Muscle of leg (tissue), 3 donors: ENCODE measurements at regions not wholly inside any gene's neighbourhood (a gene's known extent, or its start where the extent isn't known, plus 50 kb on each side); places are given as distances from the start of the nearest gene placed in this dataset.

Source experiments
- DNase-seq: peaks from one replicate; pipeline ENCODE4 v3.0.0; 2013
- H3K27ac ChIP-seq: one replicate; pipeline ENCODE4 v1.5.1; 2013; ENCODE audit warnings: mild to moderate bottlenecking, low read length, control low read depth
- H3K27me3 ChIP-seq: one replicate; pipeline ENCODE4 v1.6.1; 2013; ENCODE audit warnings: low read length; ENCODE audit not compliant: control insufficient read depth, insufficient read depth
- H3K36me3 ChIP-seq: one replicate; pipeline ENCODE4 v1.6.1; 2013; ENCODE audit warnings: low read length; ENCODE audit not compliant: control insufficient read depth, insufficient read depth
- H3K4me1 ChIP-seq: one replicate; pipeline ENCODE4 v1.6.1; 2013; ENCODE audit warnings: low read length; ENCODE audit not compliant: control insufficient read depth, insufficient read depth
- H3K4me3 ChIP-seq: one replicate; pipeline ENCODE4 v1.5.1; 2013; ENCODE audit warnings: low read length, control low read depth
- H3K9me3 ChIP-seq: replicated peaks from 2 replicates; pipeline ENCODE4 v1.6.1; 2013; ENCODE audit warnings: low read depth, low read length; ENCODE audit not compliant: control insufficient read depth
- WGBS: methylation state at CpG from one replicate; pipeline ENCODE4 v1.1.5; 2013; ENCODE audit warnings: missing lambda C conversion rate; ENCODE audit not compliant: insufficient coverage; 5-methylcytosine and 5-hydroxymethylcytosine counted together

DNA sequence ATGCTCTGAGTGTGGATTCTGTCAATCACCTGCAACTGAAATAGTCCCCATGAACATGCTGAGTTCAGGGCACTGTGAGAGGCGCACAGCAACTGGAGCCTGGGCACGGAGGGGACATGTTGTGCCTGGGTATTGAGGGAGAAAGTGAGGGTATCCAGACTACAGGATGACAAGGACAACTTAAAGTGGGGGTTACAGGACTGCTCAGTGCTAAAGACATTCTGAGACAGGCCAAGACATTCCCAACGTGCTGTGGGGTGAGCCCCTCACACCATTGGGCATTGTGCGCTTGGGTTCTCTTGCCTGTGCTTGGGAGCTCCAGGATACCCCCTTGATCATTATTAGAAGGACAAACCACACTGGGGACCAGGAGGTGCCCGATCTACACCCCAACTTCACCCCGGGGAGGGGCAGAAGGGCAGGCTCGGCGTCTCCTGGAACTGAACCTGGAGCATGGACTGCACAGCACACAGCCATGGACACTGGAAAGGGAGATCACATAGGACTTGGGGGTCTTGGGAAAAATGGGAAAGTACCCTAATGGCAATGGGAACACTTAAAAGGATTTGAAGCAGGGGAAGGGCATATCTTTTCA is 72.5 kb upstream of the HDAC4 start:
- Histone ChIP-seq H3K27me3 (peaks cover 8% of the 10 kb centered on the region), H3K9me3 (peaks cover 3% of the 10 kb centered on the region), H3K36me3 (no peaks in the 10 kb centered on the region), H3K4me1 (no peaks in the 10 kb centered on the region), H3K27ac (no peak overlapping the region), H3K4me3 (no peak overlapping the region)
- DNase-seq: no peak
- WGBS: 56% methylated on average over 3 of the region's 8 CpGs

- Histone ChIP-seq H3K4me1 (no peaks in the 10 kb centered on the region), H3K27me3 (peaks cover 8% of the 10 kb centered on the region), H3K4me3 (no peak overlapping the region), H3K36me3 (no peaks in the 10 kb centered on the region), H3K27ac (no peak overlapping the region), H3K9me3 (peaks cover 3% of the 10 kb centered on the region)
- WGBS: 28% methylated on average over 4 of the region's 11 CpGs
- no peak for DNase-seq
These were observed 71.5 kb upstream of the HDAC4 start for GRCh38 chr2:239472235-239472775.

DNA sequence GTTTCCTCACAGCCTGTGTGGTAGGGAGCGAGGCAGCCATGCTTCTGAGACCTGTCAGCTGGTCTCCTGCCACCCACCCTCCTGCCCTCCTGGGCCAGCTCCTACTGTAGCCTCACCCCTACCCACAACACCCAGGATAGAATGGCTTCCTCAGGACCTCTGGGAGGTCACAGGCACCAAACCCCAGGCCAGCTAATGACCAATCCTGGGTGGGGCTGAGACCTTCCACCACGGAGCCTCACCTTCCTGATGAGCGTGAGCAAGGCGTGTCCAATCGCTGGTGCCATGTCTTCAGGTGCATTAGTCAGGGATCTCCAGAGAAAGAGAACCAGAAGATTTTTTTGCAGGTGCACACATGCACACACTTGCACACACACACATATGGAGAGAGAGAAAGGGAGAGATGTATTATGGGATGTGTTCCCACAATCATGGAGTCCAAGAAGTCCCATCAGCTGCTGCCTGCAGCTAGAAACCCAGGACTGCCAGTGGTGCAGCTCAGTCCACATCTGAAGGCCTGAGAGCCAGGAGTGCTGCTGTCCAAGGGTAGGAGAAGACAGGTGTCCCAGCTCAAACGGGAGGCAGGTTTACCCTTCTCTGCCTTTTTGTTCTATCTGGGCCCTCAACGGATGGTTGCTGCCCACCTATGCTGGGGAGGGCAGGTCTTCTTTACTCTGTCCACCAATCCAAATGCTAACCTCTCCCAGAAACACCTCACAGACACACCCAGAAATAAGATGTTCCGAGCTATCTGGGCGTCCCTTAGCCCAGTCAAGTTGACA is 70.4 kb upstream of the HDAC4 start:
- DNase-seq: no peak
- H3K4me1 ChIP-seq: peaks cover 1% of the 10 kb centered on the region
- peaks cover 8% of the 10 kb centered on the region for H3K27me3 ChIP-seq
- H3K9me3 ChIP-seq: peaks cover 3% of the 10 kb centered on the region
- no peaks in the 10 kb centered on the region for H3K36me3 ChIP-seq
- H3K4me3 ChIP-seq: no peak overlapping the region
- 90% methylated on average over 5 of the region's 9 CpGs for WGBS
- no peak overlapping the region for H3K27ac ChIP-seq

- no peak for DNase-seq
- peaks cover 8% of the 10 kb centered on the region for H3K27me3 ChIP-seq
- no peaks in the 10 kb centered on the region for H3K36me3 ChIP-seq
- peaks cover 3% of the 10 kb centered on the region for H3K9me3 ChIP-seq
- H3K4me1 ChIP-seq: peaks cover 10% of the 10 kb centered on the region
- no peak overlapping the region for H3K27ac ChIP-seq
- H3K4me3 ChIP-seq: no peak overlapping the region
- 93% methylated on average over 9 of the region's 14 CpGs for WGBS
These were observed 69.5 kb upstream of the HDAC4 start for GRCh38 chr2:239470151-239470900.

DNA sequence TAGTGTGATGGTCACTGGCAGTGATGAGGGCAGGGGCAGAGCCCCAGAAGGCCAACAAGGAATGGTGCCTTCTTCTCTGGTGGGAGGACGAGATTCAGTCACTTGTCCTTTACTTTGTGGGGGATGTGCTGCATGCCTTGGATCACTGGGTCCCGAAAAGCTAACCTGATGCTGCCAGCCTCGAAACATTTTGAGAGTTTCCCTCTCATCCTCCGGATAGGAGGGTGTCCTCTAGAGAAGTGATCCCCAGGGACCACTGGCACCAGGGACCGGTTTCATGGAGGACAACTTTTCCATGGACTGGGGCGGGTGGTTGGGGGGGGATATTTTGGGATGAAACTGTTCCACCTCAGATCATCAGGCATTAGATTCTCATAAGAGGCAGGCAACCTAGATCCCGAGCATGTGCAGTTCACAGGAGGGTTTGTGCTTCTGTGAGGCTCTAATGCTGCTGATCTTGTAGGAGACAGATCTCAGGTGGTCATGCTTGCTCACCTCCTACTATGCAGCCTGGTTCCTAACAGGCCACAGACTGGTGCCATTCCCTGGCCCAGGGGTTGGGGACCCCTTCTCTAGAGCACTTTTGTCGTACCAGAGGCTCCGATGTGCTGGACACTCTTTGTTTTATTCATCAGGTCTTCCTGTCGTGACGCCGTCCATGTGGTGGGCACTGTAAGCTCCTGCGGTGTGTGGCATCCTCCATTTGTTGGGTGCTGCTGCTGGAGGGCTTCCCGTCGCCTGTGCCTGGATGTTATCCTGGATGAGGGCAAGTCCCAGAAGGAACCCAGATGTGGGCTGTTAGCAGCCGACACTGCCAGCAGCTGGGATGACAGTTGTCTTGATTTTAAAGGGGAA is 68.5 kb upstream of the HDAC4 start:
- peaks cover 3% of the 10 kb centered on the region for H3K9me3 ChIP-seq
- 92% methylated on average over 14 of the region's 16 CpGs for WGBS
- no peak overlapping the region for H3K27ac ChIP-seq
- peaks cover 8% of the 10 kb centered on the region for H3K27me3 ChIP-seq
- H3K36me3 ChIP-seq: no peaks in the 10 kb centered on the region
- no peak for DNase-seq
- peaks cover 18% of the 10 kb centered on the region for H3K4me1 ChIP-seq
- H3K4me3 ChIP-seq: no peak overlapping the region

GRCh38 chr2:239468491-239469105 is 67.8 kb upstream of the HDAC4 start:
- 77% methylated on average over 10 of the region's 10 CpGs for WGBS

GRCh38 chr2:239467956-239468490 is 67.2 kb upstream of the HDAC4 start:
- H3K27ac ChIP-seq: no peak overlapping the region
- H3K36me3 ChIP-seq: no peaks in the 10 kb centered on the region
- H3K27me3 ChIP-seq: peaks cover 5% of the 10 kb centered on the region
- peaks cover 31% of the 10 kb centered on the region for H3K4me1 ChIP-seq
- no peak overlapping the region for H3K4me3 ChIP-seq
- WGBS: 85% methylated on average over 12 of the region's 12 CpGs
- H3K9me3 ChIP-seq: peaks cover 3% of the 10 kb centered on the region
- DNase-seq: no peak

More at GRCh38 chr2:239468491-239469105, 67.8 kb upstream of the HDAC4 start:
- no peak overlapping the region for H3K4me3 ChIP-seq
- H3K4me1 ChIP-seq: peaks cover 26% of the 10 kb centered on the region
- H3K27me3 ChIP-seq: peaks cover 6% of the 10 kb centered on the region
- no peaks in the 10 kb centered on the region for H3K36me3 ChIP-seq
- H3K27ac ChIP-seq: no peak overlapping the region
- DNase-seq: no peak
- H3K9me3 ChIP-seq: peaks cover 3% of the 10 kb centered on the region

DNA sequence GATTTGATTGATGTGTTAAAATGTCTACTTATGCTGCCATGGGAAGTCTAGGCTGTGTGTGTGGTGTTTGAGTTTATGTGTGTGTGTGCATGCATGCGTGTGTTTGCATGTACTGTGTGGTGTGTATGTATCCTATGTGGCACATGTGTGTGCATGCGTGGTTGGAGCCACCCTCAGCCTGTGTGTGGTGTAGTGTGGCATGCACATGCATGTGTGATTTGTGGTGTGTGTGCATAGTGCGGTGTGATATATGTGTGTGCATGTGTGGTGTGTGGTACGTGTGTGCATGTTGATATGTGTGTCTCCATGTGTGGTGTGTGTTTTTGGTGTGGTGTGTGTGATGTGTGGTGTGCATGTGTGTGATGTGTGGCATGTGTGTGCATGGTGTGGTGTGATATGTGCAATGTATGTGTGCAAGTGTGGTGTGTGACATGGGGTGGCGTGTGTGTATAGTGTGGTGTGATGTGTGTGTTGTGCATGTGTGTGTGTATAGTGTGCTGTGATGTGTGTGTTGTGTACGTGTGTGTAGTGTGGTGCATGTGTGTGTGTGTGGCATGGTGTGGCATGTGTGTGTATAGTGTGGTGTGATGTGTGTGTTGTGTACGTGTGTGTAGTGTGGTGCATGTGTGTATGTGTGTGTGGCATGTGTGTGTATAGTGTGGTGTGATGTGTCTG is 66.6 kb upstream of the HDAC4 start:
- H3K4me1 ChIP-seq: peaks cover 34% of the 10 kb centered on the region
- no peak for DNase-seq
- peaks cover 3% of the 10 kb centered on the region for H3K27me3 ChIP-seq
- H3K9me3 ChIP-seq: peaks cover 3% of the 10 kb centered on the region
- 98% methylated on average over 7 of the region's 7 CpGs for WGBS
- H3K4me3 ChIP-seq: no peak overlapping the region
- H3K36me3 ChIP-seq: no peaks in the 10 kb centered on the region
- no peak overlapping the region for H3K27ac ChIP-seq
